Mucosa of descending colon (tissue), 3 donors: ENCODE measurements at regions not wholly inside any gene's neighbourhood (a gene's known extent, or its start where the extent isn't known, plus 50 kb on each side); places are given as distances from the start of the nearest gene placed in this dataset.

Source experiments
- ATAC-seq: fragments of 200-7000 bp; cut with Tn5 transposase; one replicate; pipeline ENCODE4 v1.9.1; 2020; ENCODE audit warnings: mild to moderate bottlenecking, moderate library complexity
- DNase-seq, 3 donors: peaks; one replicate each; pipeline ENCODE4 v3.0.0-alpha.2; 2020
- H3K36me3 ChIP-seq: fragments of 200-600 bp; one replicate; pipeline ENCODE4 v1.8.0; 2021; ENCODE audit warnings: low read depth, mild to moderate bottlenecking
- H3K4me1 ChIP-seq: fragments of 200-600 bp; one replicate; pipeline ENCODE4 v1.8.0; 2021; ENCODE audit warnings: low read depth, mild to moderate bottlenecking
- H3K4me3 ChIP-seq: fragments of 200-600 bp; one replicate; pipeline ENCODE4 v1.8.0; 2021; ENCODE audit warnings: mild to moderate bottlenecking
- H3K9me3 ChIP-seq: fragments of 200-600 bp; one replicate; pipeline ENCODE4 v1.8.0; 2021; ENCODE audit warnings: mild to moderate bottlenecking
- intact Hi-C, 2 donors: fragments of 100-400 bp; cut with DNase I in 1 of 2; cut with micrococcal nuclease in 1 of 2; formaldehyde crosslinking; loops; one replicate each; pipeline versions ENCODE4 v1.11.0 to v1.11.1; 2022; cut with DNase I, micrococcal nuclease
- TF ChIP-seq, protein P1 (sequence below): fragments of 200-600 bp; IDR thresholded peaks from one replicate; pipeline ENCODE4 v1.8.0; 2022; ENCODE audit warnings: antibody characterized with exemption, mild to moderate bottlenecking
- donor health status: DM: no; HTN: no; CAD: no; lungs with moderate emphysema.
- donor health status: DM: no; HTN: no; CAD: no.
- donor health status: DM: no; HTN: yes; CAD: no.

DNA sequence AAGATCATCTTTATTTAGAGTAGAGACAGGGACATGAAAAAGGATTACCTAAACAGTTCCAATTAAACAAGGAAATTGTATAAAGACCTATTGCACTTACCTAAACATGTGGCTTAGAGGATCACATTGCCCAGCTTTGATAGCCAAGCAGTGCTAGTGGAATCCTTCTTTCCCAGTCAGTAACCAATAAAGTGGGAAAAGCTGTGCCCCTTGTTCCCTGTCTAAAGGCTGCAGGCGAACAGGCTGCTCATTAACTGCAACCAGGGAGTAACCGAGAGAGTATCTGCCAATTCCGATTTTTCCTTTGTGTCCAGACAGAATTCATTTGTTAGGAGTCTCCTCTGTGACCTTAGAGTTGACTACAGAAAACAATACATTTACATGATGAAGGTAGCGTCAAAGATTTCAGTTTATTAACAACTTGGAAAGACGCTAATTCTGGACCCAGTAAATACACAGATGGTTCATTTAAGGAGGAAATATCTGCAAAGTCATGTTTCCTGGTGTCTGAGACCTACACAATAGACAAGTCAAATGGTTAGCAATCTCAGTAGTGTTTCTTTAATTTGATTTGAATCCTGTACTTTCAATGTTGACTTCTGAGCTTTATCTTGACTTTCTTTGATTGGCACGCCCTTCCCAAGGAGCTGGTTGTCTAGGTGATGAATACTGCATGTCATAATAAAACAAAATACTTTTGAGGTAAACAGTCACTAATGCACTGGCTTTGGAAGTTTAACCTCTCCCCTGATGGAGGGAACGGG, 57.3 kb upstream of the MET start:
- DNase-seq (no peak), ATAC-seq (peak; percentile 79)
- Histone ChIP-seq H3K36me3 (no peaks in the 10 kb centered on the region), H3K9me3 (no peaks in the 10 kb centered on the region), H3K4me3 (no peak overlapping the region), H3K4me1 (peaks cover 3% of the 10 kb centered on the region)
- TF ChIP-seq, protein P1, sequence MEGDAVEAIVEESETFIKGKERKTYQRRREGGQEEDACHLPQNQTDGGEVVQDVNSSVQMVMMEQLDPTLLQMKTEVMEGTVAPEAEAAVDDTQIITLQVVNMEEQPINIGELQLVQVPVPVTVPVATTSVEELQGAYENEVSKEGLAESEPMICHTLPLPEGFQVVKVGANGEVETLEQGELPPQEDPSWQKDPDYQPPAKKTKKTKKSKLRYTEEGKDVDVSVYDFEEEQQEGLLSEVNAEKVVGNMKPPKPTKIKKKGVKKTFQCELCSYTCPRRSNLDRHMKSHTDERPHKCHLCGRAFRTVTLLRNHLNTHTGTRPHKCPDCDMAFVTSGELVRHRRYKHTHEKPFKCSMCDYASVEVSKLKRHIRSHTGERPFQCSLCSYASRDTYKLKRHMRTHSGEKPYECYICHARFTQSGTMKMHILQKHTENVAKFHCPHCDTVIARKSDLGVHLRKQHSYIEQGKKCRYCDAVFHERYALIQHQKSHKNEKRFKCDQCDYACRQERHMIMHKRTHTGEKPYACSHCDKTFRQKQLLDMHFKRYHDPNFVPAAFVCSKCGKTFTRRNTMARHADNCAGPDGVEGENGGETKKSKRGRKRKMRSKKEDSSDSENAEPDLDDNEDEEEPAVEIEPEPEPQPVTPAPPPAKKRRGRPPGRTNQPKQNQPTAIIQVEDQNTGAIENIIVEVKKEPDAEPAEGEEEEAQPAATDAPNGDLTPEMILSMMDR, result no peak
- intact Hi-C loops, result no loop called here

DNA sequence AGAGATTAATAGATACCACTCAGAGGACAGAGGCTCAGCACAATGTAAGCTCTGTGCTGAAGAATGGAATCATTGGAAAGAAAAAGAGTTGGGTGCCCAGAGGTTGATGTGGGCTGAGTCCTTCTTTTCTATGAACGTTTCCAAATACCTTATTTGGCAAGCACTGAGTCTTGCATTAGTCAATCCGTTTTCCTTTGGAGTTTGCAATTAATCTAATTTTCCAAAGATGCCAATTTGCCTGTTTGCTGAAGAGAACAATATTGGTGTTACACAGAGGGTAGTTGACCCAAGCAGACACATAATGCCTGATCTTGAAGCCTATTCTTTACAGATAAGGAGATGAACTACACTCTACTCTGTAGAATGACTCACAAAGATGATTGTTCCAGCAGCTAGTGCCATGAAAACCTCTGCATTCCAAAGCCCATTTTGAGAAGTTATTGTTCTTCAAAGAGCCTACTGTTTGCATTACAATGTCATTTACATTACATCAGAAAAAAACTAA, 55.4 kb upstream of the MET start:
- peaks cover 3% of the 10 kb centered on the region for H3K4me1 ChIP-seq
- H3K9me3 ChIP-seq, result no peaks in the 10 kb centered on the region
- intact Hi-C loops, result no loop called here
- TF ChIP-seq, protein P1, result no peak
- DNase-seq (no peak), ATAC-seq (peak; percentile 34)
- H3K36me3 ChIP-seq, result no peaks in the 10 kb centered on the region
- no peak overlapping the region for H3K4me3 ChIP-seq

DNA sequence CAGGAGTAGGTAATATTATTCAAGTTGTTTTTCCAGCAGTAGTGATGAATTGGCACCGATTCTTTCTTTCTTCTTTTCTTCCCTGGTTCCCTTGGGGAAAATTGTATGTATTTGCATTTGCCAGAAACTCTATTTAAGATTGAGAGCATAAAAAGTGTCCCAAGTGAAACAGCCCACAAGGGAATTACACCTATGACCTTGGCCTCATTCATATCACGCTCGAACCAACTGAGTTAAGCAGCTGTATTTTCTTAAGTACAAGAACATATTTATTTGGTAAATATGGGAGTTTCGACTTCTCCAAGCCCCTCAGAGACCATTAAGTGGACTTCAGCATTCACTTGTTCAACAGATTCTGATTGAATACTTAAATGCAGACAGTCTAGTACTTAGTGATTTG, 54.1 kb upstream of the MET start:
- TF ChIP-seq, protein P1, result no peak

DNA sequence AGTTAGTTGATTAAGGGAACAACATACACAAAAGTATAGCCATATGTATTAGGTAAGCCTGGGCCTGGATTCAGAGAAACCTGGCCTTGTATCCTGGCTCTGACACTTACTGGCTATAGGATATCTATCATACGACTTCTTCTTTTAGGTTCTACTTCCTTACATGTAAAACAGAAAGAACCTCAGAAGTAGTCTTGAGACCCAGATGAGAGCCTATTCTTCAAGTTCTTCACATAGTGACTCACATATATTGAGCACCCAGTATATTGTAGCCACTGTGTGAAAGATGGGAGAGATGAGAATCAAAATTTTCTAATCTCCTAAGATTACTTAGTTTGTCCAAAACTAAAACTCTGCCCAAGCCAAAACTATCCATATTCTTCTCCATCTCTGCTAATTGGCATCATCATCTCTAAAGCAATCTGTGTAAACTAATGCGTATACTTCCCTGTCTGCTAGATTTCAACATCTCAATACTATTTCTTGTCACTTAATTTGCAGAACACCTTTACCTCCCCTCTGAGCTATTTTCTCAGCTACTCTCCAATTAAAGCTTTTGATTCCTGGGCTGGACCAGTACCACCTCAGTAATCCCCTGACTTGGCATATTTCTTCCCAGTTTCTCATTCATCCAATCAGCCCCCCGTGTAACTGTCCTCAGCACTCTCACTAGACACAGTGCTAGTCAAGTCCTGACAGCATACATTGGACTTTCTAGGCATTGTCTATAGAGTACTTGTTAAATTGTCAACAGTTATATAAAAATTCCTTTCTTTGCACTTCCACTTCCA, 53.5 kb upstream of the MET start:
- ATAC-seq (no peak), DNase-seq (no peak)
- no peak overlapping the region for H3K4me3 ChIP-seq
- TF ChIP-seq, protein P1, result no peak
- intact Hi-C loops, result no loop called here
- H3K9me3 ChIP-seq, result no peaks in the 10 kb centered on the region
- H3K4me1 ChIP-seq, result peaks cover 3% of the 10 kb centered on the region
- H3K36me3 ChIP-seq, result no peaks in the 10 kb centered on the region

More for the DNA sequence above, 54.1 kb upstream of the MET start:
- DNase-seq (no peak), ATAC-seq (no peak)
- Histone ChIP-seq H3K4me3 (no peak overlapping the region), H3K4me1 (peaks cover 3% of the 10 kb centered on the region), H3K36me3 (no peaks in the 10 kb centered on the region), H3K9me3 (no peaks in the 10 kb centered on the region)
- intact Hi-C loops, result no loop called here

DNA sequence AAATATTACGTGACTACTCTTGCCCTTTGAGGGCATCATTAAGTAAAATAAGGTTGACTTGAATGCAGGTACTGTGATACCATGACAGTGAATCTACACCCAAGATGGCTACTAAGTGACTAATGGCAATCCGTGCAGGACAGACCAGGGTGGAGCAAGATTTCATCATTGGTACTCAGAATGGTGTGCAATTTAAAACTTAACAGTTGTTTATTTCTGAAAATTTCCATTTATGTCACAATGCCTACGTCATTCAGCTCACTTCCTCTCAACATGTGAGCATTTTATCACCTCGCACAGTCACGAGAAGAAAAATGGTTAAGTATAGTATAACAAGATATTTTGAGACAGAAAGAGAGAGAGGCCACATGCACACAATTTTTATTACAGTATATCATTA, 50.3 kb upstream of the MET start:
- TF ChIP-seq, protein P1, result no peak
- Histone ChIP-seq H3K4me3 (no peak overlapping the region), H3K9me3 (no peaks in the 10 kb centered on the region), H3K4me1 (no peaks in the 10 kb centered on the region), H3K36me3 (no peaks in the 10 kb centered on the region)
- DNase-seq (no peak), ATAC-seq (no peak)
- intact Hi-C loops, result no loop called here
